Embryonic facial prominence (tissue), 1 donor: ENCODE measurements at regions not wholly inside any gene's neighbourhood (a gene's known extent, or its start where the extent isn't known, plus 50 kb on each side); places are given as distances from the start of the nearest gene placed in this dataset.
"Not testable (repeated sequence)": the region's sequence is repeated elsewhere in the genome, so short reads cannot be mapped to it uniquely, and the experiment has no call there.

ENCODE experiments used
- DNase-seq: peaks from one replicate; pipeline ENCODE4 v3.0.0-alpha.2; 2016; ENCODE audit errors: extremely low spot score

- DNase-seq = no peak
Measured at GRCh38 chr2:204359076-204359475, 186.2 kb upstream of the PARD3B start.

GRCh38 chr2:204360218-204361007, 184.9 kb upstream of the PARD3B start:
- no peak for DNase-seq

DNA sequence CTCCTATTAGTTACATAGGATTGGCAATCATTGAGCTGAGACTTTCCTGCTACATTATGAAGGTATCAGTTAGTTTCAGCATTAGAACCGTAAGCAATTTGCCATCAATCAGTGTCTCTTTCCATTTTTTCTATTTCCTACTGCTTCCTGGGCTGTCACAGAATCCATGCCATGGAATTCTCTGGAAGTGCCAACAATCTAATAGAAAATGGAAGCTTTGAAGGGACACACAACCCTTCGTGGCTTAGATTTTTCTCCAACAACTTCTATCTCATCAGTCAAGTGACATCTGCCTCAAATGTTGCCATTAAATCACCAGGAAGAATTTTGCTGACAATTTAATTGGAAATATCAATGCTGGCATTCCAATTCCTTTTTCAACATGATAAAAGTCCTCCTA, 183.5 kb upstream of the PARD3B start:
- no peak for DNase-seq

- no peak for DNase-seq
Measured at GRCh38 chr2:204362581-204362980, 182.7 kb upstream of the PARD3B start.

GRCh38 chr2:204363513-204363912, 181.8 kb upstream of the PARD3B start:
- no peak for DNase-seq

- DNase-seq = no peak
Measured at GRCh38 chr2:204364860-204365535, 180.3 kb upstream of the PARD3B start.

DNA sequence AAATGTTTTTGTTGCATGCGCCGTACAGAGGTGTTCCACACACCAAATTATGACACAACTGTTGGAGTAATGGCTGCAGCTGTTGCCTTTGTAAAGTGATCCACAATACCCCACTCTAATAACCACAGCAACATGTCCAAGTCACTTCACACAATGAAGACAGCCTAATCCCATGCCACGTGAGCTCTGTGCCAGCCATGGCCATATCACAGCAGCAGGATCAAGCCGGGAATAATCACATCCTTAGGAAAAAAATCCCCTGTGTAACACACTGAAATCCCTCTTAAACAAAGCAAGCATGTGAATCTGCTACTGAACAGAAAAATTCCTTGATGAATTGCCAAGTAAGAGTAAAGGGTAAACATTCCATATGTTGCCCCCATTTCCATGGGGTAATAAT, 179.5 kb upstream of the PARD3B start:
- DNase-seq = no peak

- DNase-seq = no peak
Measured at GRCh38 chr2:204367466-204367865, 177.8 kb upstream of the PARD3B start.

GRCh38 chr2:204370172-204370718, 175.0 kb upstream of the PARD3B start:
- DNase-seq = no peak

- no peak for DNase-seq
Measured at GRCh38 chr2:204373942-204374341, 171.3 kb upstream of the PARD3B start.

DNA sequence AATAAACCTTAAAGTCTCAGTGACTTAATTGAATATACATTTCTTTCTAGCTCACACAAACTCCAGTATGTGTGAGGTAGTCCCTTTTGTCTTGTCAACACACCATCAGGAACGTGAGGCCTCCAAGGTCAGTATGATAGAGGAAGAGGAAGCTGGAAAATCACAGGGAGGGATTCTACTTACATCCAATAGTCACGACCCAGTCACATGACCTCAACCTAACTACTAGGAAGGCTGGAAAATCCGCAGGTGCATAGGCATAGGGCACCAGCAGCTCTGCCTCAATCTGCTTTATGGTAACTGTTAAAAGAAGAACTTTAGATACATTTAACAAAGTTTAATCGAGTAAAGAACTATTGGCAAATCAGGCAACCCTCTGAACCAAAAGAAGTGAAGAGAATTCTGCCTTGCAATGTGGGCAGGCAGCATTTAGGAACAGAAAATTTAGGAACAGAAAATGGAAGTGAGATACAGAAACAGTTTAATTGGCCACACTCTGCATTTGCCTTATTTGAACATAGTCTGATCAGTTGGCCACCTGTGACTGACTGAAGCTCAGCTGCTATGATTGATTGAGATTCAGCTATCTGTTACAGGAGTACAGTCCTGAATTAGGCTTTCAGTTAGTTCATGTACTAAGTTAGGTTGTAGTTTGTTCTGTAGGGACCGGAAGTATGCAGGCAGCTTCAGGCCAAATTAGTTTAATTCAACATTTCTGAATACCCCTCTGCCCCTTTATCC, 165.0 kb upstream of the PARD3B start:
- no peak for DNase-seq

DNA sequence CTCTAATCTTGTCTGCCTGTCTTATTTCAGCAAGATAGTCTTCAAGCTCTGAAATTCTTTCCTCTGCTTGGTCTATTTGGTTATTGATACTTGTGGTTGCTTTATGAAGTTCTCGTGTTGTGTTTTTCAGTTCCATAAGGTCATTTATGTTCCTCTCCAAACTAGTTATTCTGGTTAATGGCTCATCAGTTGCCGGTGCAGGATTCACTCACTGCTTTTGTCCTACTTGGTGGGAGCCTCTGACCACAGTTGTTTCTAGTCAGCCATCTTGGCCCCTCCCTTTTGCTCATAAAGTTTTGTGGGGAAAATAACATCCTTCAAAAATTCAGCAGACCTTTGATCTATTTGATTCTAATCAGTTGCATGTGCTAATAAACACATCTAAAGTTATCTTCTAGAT, 158.6 kb upstream of the PARD3B start:
- no peak for DNase-seq

- no peak for DNase-seq
Measured at GRCh38 chr2:204389120-204389519, 156.2 kb upstream of the PARD3B start.

GRCh38 chr2:204389856-204390255, 155.4 kb upstream of the PARD3B start:
- DNase-seq = no peak

DNA sequence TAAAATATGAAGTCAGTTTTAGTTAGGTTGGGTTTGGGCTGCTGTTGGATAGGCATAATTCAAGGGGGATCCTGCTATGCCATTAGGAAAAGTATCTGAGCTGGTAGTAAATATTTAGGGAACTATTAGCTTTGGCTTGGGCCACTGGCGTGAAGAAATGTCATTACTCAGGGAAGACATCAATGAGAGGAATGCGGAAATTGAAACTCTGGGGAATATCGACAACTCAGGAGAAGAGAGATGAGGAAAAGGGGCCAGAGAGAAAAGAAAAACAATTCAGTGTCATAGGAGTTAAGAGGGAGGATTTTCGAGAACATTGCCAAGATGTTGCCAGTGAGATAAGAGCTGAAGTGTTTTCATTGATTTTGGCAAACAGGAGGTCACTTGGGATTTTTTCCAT, 149.7 kb upstream of the PARD3B start:
- no peak for DNase-seq

GRCh38 chr2:204401114-204401513, 144.2 kb upstream of the PARD3B start:
- DNase-seq = no peak

GRCh38 chr2:204407204-204408014, 137.9 kb upstream of the PARD3B start:
- no peak for DNase-seq

DNA sequence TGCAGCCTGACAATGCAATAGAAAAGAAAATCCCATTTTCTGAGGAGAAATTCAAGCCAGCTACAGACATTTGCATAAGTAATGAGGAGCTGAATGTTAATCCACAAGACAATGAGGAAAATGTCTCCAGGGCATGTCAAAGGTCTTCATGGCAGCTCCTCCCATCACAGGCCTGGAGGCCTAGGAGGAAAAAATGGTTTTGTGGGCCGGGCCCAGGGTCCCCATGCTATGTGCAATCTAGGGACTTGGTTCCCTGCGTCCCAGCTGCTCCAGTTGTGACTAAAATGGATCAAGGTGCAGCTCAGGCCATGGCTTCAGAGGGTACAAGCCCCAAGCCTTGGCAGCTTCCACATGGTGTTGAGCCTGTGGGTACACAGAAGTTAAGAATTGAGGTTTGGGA, 132.5 kb upstream of the PARD3B start:
- not testable (repeated sequence) for DNase-seq

- DNase-seq = no peak
Measured at GRCh38 chr2:204415406-204416181, 129.7 kb upstream of the PARD3B start.

- no peak for DNase-seq
Measured at GRCh38 chr2:204416236-204416635, 129.0 kb upstream of the PARD3B start.

DNA sequence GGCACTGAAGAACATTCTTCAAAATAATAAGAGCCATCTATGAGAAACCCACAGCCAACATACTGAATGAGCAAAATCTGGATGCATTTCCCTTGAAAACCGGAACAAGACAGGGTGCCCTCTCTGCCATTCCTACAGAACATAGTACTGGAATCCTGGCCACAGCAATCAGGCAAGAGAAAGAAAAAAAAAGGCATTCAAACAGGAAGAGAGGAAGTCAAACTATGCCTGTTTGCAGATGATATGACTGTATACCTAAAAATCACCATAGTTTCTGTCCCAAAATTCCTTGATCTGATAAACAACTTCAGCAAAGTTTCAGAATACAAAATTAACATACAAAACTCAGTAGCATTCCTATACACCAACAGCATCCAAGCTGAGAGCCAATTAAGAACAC, 119.5 kb upstream of the PARD3B start:
- DNase-seq = no peak
